Stimulated activated CD8-positive, alpha-beta memory T cell treated with anti-CD3 and anti-CD28 coated beads, Interleukin-2, amount 100 ng/mL, for 48 hours (primary cell): ENCODE measurements at regions not wholly inside any gene's neighbourhood (a gene's known extent, or its start where the extent isn't known, plus 50 kb on each side); places are given as distances from the start of the nearest gene placed in this dataset.

Experiments
- DNase-seq, 2 donors: peaks; one replicate each; pipeline ENCODE4 v3.0.0-alpha.2; 2020; ENCODE audit warnings: low read depth in 2 of 2

- DNase-seq, result no peak
Observed at GRCh38 chr2:172361360-172361759, 66.0 kb upstream of the ITGA6 start.

GRCh38 chr2:172361840-172362239 lies 65.5 kb upstream of the ITGA6 start:
- no peak for DNase-seq

- DNase-seq, result no peak
Observed at GRCh38 chr2:172364261-172364660, 63.1 kb upstream of the ITGA6 start.

GRCh38 chr2:172366596-172367150 lies 60.7 kb upstream of the ITGA6 start:
- no peak for DNase-seq

- no peak for DNase-seq
Observed at GRCh38 chr2:172370821-172371455, 56.4 kb upstream of the ITGA6 start.

- DNase-seq, result no peak
Observed at GRCh38 chr2:172372436-172372835, 55.0 kb upstream of the ITGA6 start.

- DNase-seq, result no peak
Observed at GRCh38 chr2:172373076-172373475, 54.3 kb upstream of the ITGA6 start.

GRCh38 chr2:172373766-172374165 lies 53.6 kb upstream of the ITGA6 start:
- DNase-seq, result no peak

- no peak for DNase-seq
Observed at GRCh38 chr2:172374318-172375240, 52.8 kb upstream of the ITGA6 start.

GRCh38 chr2:172375251-172375650 lies 52.1 kb upstream of the ITGA6 start:
- no peak for DNase-seq

- DNase-seq, result no peak
Observed at GRCh38 chr2:172376016-172376415, 51.4 kb upstream of the ITGA6 start.

GRCh38 chr2:172376505-172377125 lies 50.8 kb upstream of the ITGA6 start:
- no peak for DNase-seq

GRCh38 chr2:172377408-172377807 lies 50.0 kb upstream of the ITGA6 start:
- DNase-seq, result no peak
